Keratinocyte (primary cell): ENCODE measurements at regions not wholly inside any gene's neighbourhood (a gene's known extent, or its start where the extent isn't known, plus 50 kb on each side); places are given as distances from the start of the nearest gene placed in this dataset.
"Not testable (repeated sequence)": the region's sequence is repeated elsewhere in the genome, so short reads cannot be mapped to it uniquely, and the experiment has no call there.

ENCODE experiments used
- DNase-seq: peaks from one replicate; pipeline ENCODE4 v3.0.0-alpha.2; 2011; ENCODE audit warnings: low read depth, missing footprints, low spot score
- FAIRE-seq: peaks from 2 replicates; lab custom pipeline; 2011; peaks lifted over from hg19 to GRCh38; lab: Jason Lieb, UNC
- H2AFZ ChIP-seq: 2 replicates; pipeline ENCODE4 v1.6.0; 2012; ENCODE audit warnings: low read length, control low read depth, inconsistent platforms; ENCODE audit not compliant: control insufficient read depth
- H3K27ac ChIP-seq: 2 replicates; pipeline ENCODE4 v1.5.1; 2011; ENCODE audit warnings: low read length; ENCODE audit not compliant: control insufficient read depth, insufficient read depth
- H3K27me3 ChIP-seq: 3 replicates; pipeline ENCODE4 v1.6.0; 2011; ENCODE audit warnings: low read length; ENCODE audit not compliant: control insufficient read depth, insufficient read depth; ENCODE audit errors: extremely low read depth
- H3K36me3 ChIP-seq, 2 experiments: 2 replicates in 1 of 2; 3 replicates in 1 of 2; pipeline ENCODE4 v1.5.1; 2011; ENCODE audit warnings: low read length in 2 of 2, mild to moderate bottlenecking in 1 of 2; ENCODE audit not compliant: control insufficient read depth in 2 of 2, insufficient read depth in 2 of 2; ENCODE audit errors: extremely low read depth in 1 of 2
- H3K4me1 ChIP-seq: 3 replicates; pipeline ENCODE4 v1.5.1; 2011; ENCODE audit warnings: low read length; ENCODE audit not compliant: control insufficient read depth, insufficient read depth; ENCODE audit errors: extremely low read depth
- H3K4me2 ChIP-seq: 3 replicates; pipeline ENCODE4 v1.6.0; 2011; ENCODE audit warnings: low read depth, low read length; ENCODE audit not compliant: control insufficient read depth, insufficient read depth; ENCODE audit errors: extremely low read depth
- H3K4me3 ChIP-seq, 3 experiments: fragments of 200-600 bp in 1 of 3; sonication (generic) in 1 of 3; 2 replicates in 2 of 3; 3 replicates in 1 of 3; pipeline ENCODE4 v1.5.1; 2011 to 2016; ENCODE audit warnings: low read length in 3 of 3, mild to moderate bottlenecking in 3 of 3, control low read depth in 2 of 3, inconsistent platforms in 1 of 3, low read depth in 1 of 3, mixed read lengths in 1 of 3, mixed run types in 1 of 3, moderate library complexity in 1 of 3; ENCODE audit not compliant: control insufficient read depth in 2 of 3, insufficient read depth in 2 of 3; ENCODE audit errors: extremely low read depth in 1 of 3
- H3K79me2 ChIP-seq: 2 replicates; pipeline ENCODE4 v1.6.0; 2012; ENCODE audit warnings: low read length; ENCODE audit not compliant: control insufficient read depth, insufficient read depth
- H3K9ac ChIP-seq: 3 replicates; pipeline ENCODE4 v1.6.0; 2011; ENCODE audit warnings: low read length; ENCODE audit not compliant: control insufficient read depth, insufficient read depth; ENCODE audit errors: extremely low read depth
- H3K9me1 ChIP-seq: 3 replicates; pipeline ENCODE4 v1.6.0; 2011; ENCODE audit warnings: low read length; ENCODE audit not compliant: control insufficient read depth, insufficient read depth; ENCODE audit errors: extremely low read depth
- H3K9me3 ChIP-seq: 2 replicates; pipeline ENCODE4 v1.5.1; 2012; ENCODE audit warnings: low read depth, low read length; ENCODE audit not compliant: control insufficient read depth
- H4K20me1 ChIP-seq: 3 replicates; pipeline ENCODE4 v1.6.0; 2011; ENCODE audit warnings: low read length; ENCODE audit not compliant: control insufficient read depth, insufficient read depth; ENCODE audit errors: extremely low read depth
- EZH2 ChIP-seq: IDR thresholded peaks from one replicate; pipeline ENCODE4 v1.6.1; 2012; ENCODE audit warnings: inconsistent platforms, mild to moderate bottlenecking, low read length, moderate library complexity
- dilution Hi-C: fragments of 300-500 bp; cut with MboI; formaldehyde crosslinking; loops from one replicate; pipeline ENCODE4 v1.7.0; 2020; ENCODE audit warnings: low sequenced_read_pairs; ENCODE audit not compliant: extremely low pct_ligation_motif_present
- TF ChIP-seq, protein P1 (sequence below), 3 experiments: IDR thresholded peaks in 1 of 3; conservative IDR thresholded peaks in 1 of 3; optimal IDR thresholded peaks in 1 of 3; 2 replicates in 2 of 3; 3 replicates in 1 of 3; pipeline versions ENCODE3 to v1.5.1; 2011; ENCODE audit warnings: low read length in 3 of 3, mild to moderate bottlenecking in 3 of 3, moderate library complexity in 2 of 3, control low read depth in 1 of 3, inconsistent platforms in 1 of 3; ENCODE audit not compliant: insufficient read depth in 2 of 3; ENCODE audit errors: extremely low read depth in 1 of 3

DNA sequence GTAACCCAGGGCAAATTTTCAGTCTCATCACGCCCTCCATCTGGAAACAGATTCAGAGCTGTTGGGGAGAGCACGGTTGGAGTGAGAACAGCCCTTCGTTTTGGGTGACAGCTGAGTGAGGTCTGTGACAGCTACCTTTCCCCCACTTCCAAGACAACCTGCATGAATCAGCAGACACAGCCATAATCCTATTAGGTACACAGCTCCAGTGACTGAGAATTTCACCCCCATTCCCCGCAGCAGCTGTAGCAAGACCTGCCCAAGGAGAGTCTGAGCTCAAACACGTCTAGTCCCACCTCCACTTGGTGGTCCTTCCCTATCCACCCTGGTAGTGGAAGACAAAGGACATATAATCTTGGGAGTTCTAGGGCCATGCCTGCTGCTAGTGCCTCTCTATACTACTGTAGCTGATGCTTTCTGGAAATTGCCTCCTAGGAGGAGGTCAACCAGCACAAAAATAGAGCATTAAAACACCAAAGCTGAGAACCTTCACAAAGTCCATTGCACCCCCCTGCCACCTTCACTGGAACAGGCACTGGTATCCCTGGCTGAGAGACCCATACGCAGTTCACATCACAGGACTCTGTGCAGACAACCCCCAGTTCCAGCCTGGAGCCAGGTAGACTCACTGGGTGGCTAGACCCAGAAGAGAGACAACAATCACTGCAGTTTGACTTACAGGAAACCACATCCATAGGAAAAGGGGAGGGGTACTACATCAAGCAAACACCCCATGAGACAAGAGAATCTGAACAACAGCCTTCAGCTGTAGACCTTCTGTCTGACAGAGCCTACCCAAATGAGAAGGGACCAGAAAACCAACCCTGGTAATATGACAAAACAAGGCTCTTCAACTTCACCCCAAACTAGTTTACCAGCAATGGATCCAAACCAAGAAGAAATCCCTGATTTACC is 448.6 kb upstream of the CBLB start:
- Histone ChIP-seq H3K9me3 (no peaks in the 10 kb centered on the region), H2AFZ (no peak overlapping the region), H3K79me2 (no peaks in the 10 kb centered on the region), H3K4me2 (no peak overlapping the region), H3K36me3 (no peaks in the 10 kb centered on the region), H3K4me3 (no peak overlapping the region), H3K9ac (no peak overlapping the region), H3K4me1 (no peaks in the 10 kb centered on the region), H3K27me3 (no peaks in the 10 kb centered on the region), H4K20me1 (no peaks in the 10 kb centered on the region), H3K27ac (no peak overlapping the region), H3K9me1 (no peaks in the 10 kb centered on the region)
- FAIRE-seq (no peak), DNase-seq (no peak)
- TF ChIP-seq EZH2, result no peak
- TF ChIP-seq, protein P1, sequence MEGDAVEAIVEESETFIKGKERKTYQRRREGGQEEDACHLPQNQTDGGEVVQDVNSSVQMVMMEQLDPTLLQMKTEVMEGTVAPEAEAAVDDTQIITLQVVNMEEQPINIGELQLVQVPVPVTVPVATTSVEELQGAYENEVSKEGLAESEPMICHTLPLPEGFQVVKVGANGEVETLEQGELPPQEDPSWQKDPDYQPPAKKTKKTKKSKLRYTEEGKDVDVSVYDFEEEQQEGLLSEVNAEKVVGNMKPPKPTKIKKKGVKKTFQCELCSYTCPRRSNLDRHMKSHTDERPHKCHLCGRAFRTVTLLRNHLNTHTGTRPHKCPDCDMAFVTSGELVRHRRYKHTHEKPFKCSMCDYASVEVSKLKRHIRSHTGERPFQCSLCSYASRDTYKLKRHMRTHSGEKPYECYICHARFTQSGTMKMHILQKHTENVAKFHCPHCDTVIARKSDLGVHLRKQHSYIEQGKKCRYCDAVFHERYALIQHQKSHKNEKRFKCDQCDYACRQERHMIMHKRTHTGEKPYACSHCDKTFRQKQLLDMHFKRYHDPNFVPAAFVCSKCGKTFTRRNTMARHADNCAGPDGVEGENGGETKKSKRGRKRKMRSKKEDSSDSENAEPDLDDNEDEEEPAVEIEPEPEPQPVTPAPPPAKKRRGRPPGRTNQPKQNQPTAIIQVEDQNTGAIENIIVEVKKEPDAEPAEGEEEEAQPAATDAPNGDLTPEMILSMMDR (optimal IDR thresholded peaks at IDR 0.05 in 1 of 3, IDR thresholded peaks at IDR 0.05 in 1 of 3, conservative IDR thresholded peaks at IDR 0.05 in 1 of 3; ENCODE audit: extremely low read depth in 1 of 3, insufficient read depth in 2 of 3, low read length in 3 of 3), result no peak
- dilution Hi-C loops, result no loop called here

DNA sequence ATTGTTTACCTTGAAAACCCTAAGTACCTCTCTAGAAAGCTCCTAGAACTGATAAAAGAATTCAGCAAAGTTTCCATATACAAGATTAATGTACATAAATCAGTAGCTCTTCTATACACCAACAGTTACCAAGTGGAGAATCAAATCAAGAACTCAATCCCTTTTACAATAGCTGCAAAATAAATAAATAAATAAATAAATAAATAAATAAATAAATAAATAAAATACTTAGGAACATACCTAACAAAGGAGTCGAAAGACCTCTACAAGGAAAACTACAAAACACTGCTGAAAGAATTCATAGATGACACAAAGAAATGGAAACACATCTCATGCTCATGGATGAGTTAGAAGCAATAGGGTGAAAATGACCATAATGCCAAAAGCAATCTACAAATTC is 452.6 kb upstream of the CBLB start:
- H3K4me2 ChIP-seq, H4K20me1 ChIP-seq, DNase-seq, H3K9me1 ChIP-seq, FAIRE-seq, H3K4me3 ChIP-seq, H3K36me3 ChIP-seq, H3K4me1 ChIP-seq, H3K27ac ChIP-seq, dilution Hi-C loops, H3K27me3 ChIP-seq, H3K9ac ChIP-seq, H2AFZ ChIP-seq, H3K9me3 ChIP-seq, H3K79me2 ChIP-seq: not testable (repeated sequence)
